ENCODE measurements at regions not wholly inside any gene's neighbourhood (a gene's known extent, or its start where the extent isn't known, plus 50 kb on each side); places are given as distances from the start of the nearest gene placed in this dataset.

GRCh38 chr10:125411724-125412123 is 251.4 kb upstream of the CTBP2 start:
- TF ChIP-seq CTCF (conservative IDR thresholded peaks at IDR 0.05; ENCODE audit: low read length) (no peak), EZH2phosphoT487 (IDR thresholded peaks at IDR 0.05; ENCODE audit: borderline replicate concordance) (no peak)

DNA sequence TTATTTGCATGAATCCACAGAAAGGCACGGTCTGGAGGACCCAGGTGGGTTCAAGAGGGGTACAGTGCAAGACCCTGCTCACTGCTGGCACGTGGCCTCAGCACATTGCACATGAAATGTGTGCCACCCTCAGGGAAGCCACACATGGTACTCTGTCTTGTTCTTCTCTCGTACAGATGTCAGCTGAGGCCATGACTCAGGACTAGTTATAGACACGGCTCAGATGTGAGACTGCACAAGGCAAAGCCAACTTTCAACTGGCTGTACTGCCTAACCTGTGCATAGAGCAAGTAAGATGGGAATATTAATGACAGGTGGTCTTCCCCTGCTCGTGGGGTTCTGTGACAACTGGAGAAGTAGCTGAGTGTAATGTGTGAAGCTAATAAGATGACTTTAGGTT is 249.4 kb upstream of the CTBP2 start:
- no peaks in the 10 kb centered on the region for H3K79me2 ChIP-seq (ENCODE audit: insufficient read depth, low read length)

More at GRCh38 chr10:125411724-125412123, 251.4 kb upstream of the CTBP2 start:
- no peak overlapping the region for H3K4me2 ChIP-seq (ENCODE audit: low read depth, low read length, poor library complexity, severe bottlenecking)
- H2AFZ ChIP-seq (ENCODE audit: low read length), result no peak overlapping the region
- no peaks in the 10 kb centered on the region for H3K36me3 ChIP-seq (ENCODE audit: insufficient read depth, low read length)
- peaks cover 3% of the 10 kb centered on the region; the same call in 1 of the 2 replicates for H3K9me3 ChIP-seq (ENCODE audit: insufficient read depth, low read depth, low read length)
- no peaks in the 10 kb centered on the region for H3F3A ChIP-seq (ENCODE audit: low read depth)
- H3K9me2 ChIP-seq (replicated peaks; ENCODE audit: low read depth, low read length), result no peaks in the 10 kb centered on the region
- H4K20me1 ChIP-seq (ENCODE audit: insufficient read depth, low read length, poor library complexity, severe bottlenecking), result no peaks in the 10 kb centered on the region
- H3K9ac ChIP-seq (ENCODE audit: low read depth, low read length, poor library complexity, severe bottlenecking), result no peak overlapping the region
- no peaks in the 10 kb centered on the region for H3K79me2 ChIP-seq (ENCODE audit: insufficient read depth, low read length)
- no peaks in the 10 kb centered on the region for H3K4me1 ChIP-seq (ENCODE audit: insufficient read depth, low read length, poor library complexity, severe bottlenecking)
- no peaks in the 10 kb centered on the region for H3K27me3 ChIP-seq (ENCODE audit: insufficient read depth, low read length, poor library complexity, severe bottlenecking)
- no peak overlapping the region for H3K4me3 ChIP-seq (ENCODE audit: low read length, poor library complexity, severe bottlenecking)

GRCh38 chr10:125407557-125407956 is 247.2 kb upstream of the CTBP2 start:
- Histone ChIP-seq H3K9me2 (replicated peaks; ENCODE audit: low read depth, low read length) (no peaks in the 10 kb centered on the region), H3K9ac (ENCODE audit: low read depth, low read length, poor library complexity, severe bottlenecking) (no peak overlapping the region), H3K36me3 (ENCODE audit: insufficient read depth, low read length) (no peaks in the 10 kb centered on the region), H3K9me3 (ENCODE audit: insufficient read depth, low read depth, low read length) (peaks cover 3% of the 10 kb centered on the region; the same call in 1 of the 2 replicates), H3K79me2 (ENCODE audit: insufficient read depth, low read length) (no peaks in the 10 kb centered on the region), H3K4me1 (ENCODE audit: insufficient read depth, low read length, poor library complexity, severe bottlenecking) (no peaks in the 10 kb centered on the region), H3K4me3 (ENCODE audit: low read length, poor library complexity, severe bottlenecking) (no peak overlapping the region), H2AFZ (ENCODE audit: low read length) (no peak overlapping the region), H3F3A (ENCODE audit: low read depth) (no peaks in the 10 kb centered on the region), H4K20me1 (ENCODE audit: insufficient read depth, low read length, poor library complexity, severe bottlenecking) (no peaks in the 10 kb centered on the region), H3K4me2 (ENCODE audit: low read depth, low read length, poor library complexity, severe bottlenecking) (no peak overlapping the region), H3K27me3 (ENCODE audit: insufficient read depth, low read length, poor library complexity, severe bottlenecking) (no peaks in the 10 kb centered on the region)
- TF ChIP-seq CTCF (conservative IDR thresholded peaks at IDR 0.05; ENCODE audit: low read length), result no peak
- no peak for TF ChIP-seq EZH2phosphoT487 (IDR thresholded peaks at IDR 0.05; ENCODE audit: borderline replicate concordance)

More for the DNA sequence above, 249.4 kb upstream of the CTBP2 start:
- Histone ChIP-seq H3K9me2 (replicated peaks; ENCODE audit: low read depth, low read length) (no peaks in the 10 kb centered on the region), H3K4me3 (ENCODE audit: low read length, poor library complexity, severe bottlenecking) (no peak overlapping the region), H3K4me1 (ENCODE audit: insufficient read depth, low read length, poor library complexity, severe bottlenecking) (no peaks in the 10 kb centered on the region), H2AFZ (ENCODE audit: low read length) (no peak overlapping the region), H3K36me3 (ENCODE audit: insufficient read depth, low read length) (no peaks in the 10 kb centered on the region), H3K9ac (ENCODE audit: low read depth, low read length, poor library complexity, severe bottlenecking) (no peak overlapping the region), H3F3A (ENCODE audit: low read depth) (no peaks in the 10 kb centered on the region), H3K4me2 (ENCODE audit: low read depth, low read length, poor library complexity, severe bottlenecking) (no peak overlapping the region), H3K27me3 (ENCODE audit: insufficient read depth, low read length, poor library complexity, severe bottlenecking) (no peaks in the 10 kb centered on the region), H4K20me1 (ENCODE audit: insufficient read depth, low read length, poor library complexity, severe bottlenecking) (no peaks in the 10 kb centered on the region), H3K9me3 (ENCODE audit: insufficient read depth, low read depth, low read length) (peaks cover 3% of the 10 kb centered on the region; the same call in 1 of the 2 replicates)
- TF ChIP-seq EZH2phosphoT487 (IDR thresholded peaks at IDR 0.05; ENCODE audit: borderline replicate concordance), result no peak
- TF ChIP-seq CTCF (conservative IDR thresholded peaks at IDR 0.05; ENCODE audit: low read length), result no peak
